ENCODE measurements at regions not wholly inside any gene's neighbourhood (a gene's known extent, or its start where the extent isn't known, plus 50 kb on each side); places are given as distances from the start of the nearest gene placed in this dataset.
A peak's percentile ranks its signal among the peaks of the same experiment; 100 is the strongest.

DNA sequence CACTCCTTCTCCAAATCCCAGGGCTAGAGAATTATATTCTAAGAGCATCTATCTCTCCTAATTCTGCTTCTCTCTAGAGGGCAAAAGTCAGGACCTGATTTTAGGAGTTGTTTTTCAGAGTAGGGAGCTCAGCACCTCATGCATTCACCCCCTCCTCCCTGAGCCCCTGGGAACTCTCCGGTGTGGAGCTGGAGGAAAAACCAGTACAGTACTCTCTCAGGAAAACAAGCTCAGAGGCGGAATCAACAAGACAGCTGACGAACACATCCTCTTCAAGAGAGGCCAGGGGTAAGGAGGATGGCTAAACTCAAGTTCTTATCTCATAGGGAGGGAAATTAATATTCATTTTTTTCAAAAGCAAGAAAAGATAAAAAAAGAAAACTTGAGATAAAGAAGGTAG lies 120.1 kb upstream of the CDYL start:
- peak; percentile 21 for DNase-seq (ENCODE audit: low spot score)
- Histone ChIP-seq H3K4me1 (no peaks in the 10 kb centered on the region), H3K4me3 (no peak overlapping the region), H3K27me3 (no peaks in the 10 kb centered on the region), H3K27ac (no peak overlapping the region), H3K36me3 (no peaks in the 10 kb centered on the region), H3K9me3 (peaks cover 0 to 9% of the 10 kb centered on the region in 2 donors)
- no peak for TF ChIP-seq CTCF (IDR thresholded peaks at IDR 0.05)

DNA sequence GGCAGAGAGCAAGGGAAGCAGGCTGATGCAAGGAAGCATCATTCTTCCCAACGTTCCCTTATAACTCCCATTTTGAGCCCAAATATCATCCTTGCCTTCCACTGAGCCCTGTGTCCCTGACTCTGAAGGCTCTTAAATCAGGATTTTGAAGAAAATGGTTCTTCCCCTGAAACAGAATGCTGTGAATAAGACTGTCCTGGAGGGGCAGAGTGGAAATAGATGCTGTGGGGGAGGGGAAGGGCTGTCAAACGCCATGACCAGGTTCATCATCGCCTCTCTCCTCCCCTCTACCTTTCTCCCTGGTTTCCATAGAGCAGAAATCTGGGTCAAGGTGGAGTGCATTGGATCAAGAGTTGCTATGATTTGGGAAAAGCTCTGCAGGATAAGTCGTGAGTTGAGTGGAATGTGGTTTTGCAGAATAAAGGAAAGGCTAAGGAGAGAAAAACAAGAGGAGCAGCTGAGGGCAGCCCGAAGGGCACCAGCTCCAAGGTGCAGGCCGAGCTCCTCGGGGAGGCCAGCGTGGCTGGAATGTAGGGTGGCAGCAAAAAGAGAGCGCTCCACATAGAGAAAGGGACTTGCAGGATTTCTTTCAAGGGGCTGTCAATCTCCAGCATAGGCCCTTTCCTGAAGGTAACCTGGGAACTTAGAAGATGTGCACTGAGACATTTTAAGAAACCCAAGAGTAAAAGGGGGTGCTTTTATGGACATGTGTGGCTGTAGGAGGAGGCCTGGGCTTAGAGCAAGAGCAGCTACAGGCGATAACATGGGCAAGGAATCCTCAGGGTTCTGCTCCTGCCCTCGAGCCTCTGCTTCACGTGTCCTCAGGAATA lies 120.8 kb upstream of the CDYL start:
- no peak overlapping the region for H3K4me3 ChIP-seq
- no peaks in the 10 kb centered on the region for H3K27me3 ChIP-seq
- TF ChIP-seq CTCF (IDR thresholded peaks at IDR 0.05), result no peak
- no peak overlapping the region for H3K27ac ChIP-seq
- DNase-seq (ENCODE audit: low spot score), result peak; percentile 16
- no peaks in the 10 kb centered on the region for H3K4me1 ChIP-seq
- H3K9me3 ChIP-seq, result peaks cover 0 to 9% of the 10 kb centered on the region in 2 donors
- H3K36me3 ChIP-seq, result no peaks in the 10 kb centered on the region

- no peak overlapping the region for H3K27ac ChIP-seq
- no peak for TF ChIP-seq CTCF (IDR thresholded peaks at IDR 0.05)
- peaks cover 0 to 9% of the 10 kb centered on the region in 2 donors for H3K9me3 ChIP-seq
- H3K4me1 ChIP-seq, result no peaks in the 10 kb centered on the region
- no peaks in the 10 kb centered on the region for H3K36me3 ChIP-seq
- H3K27me3 ChIP-seq, result no peaks in the 10 kb centered on the region
- no peak overlapping the region for H3K4me3 ChIP-seq
- no peak for DNase-seq (ENCODE audit: low spot score)
These were observed 123.1 kb upstream of the CDYL start for GRCh38 chr6:4653141-4653540.

DNA sequence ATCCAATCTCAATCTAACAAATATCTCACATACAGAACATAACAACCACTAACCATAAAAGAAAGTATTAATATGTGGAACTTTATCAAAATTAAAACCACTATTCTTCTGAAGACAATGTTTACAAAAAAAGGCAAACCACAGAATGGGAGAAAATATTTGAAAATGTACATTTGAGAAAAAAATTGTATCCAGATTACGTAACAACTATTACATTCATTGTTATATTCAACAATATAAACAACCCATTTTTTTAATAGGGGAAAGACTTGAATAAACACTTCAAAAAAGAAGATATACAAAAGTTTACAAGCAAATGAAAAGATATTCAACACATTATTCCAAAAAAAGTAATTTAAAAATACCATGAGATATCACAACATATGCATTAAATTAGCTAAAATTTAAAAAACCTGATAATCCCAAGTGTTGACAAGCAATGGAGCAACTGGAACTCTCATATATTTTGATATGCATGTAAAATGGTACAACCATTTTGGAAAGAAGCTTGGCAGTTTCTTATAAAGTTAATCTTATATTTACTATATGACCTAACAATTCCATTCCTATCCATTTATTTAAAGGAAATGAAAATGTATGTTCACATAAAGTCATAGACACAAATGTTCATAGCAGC lies 124.3 kb upstream of the CDYL start:
- DNase-seq (ENCODE audit: low spot score), result no peak
- TF ChIP-seq CTCF (IDR thresholded peaks at IDR 0.05), result no peak
- Histone ChIP-seq H3K36me3 (no peaks in the 10 kb centered on the region), H3K27me3 (no peaks in the 10 kb centered on the region), H3K27ac (no peak overlapping the region), H3K4me1 (peaks cover 0 to 5% of the 10 kb centered on the region in 2 donors), H3K9me3 (peaks cover 0 to 9% of the 10 kb centered on the region in 2 donors), H3K4me3 (no peak overlapping the region)

- Histone ChIP-seq H3K4me3 (no peak overlapping the region), H3K27ac (no peak overlapping the region), H3K36me3 (no peaks in the 10 kb centered on the region), H3K27me3 (no peaks in the 10 kb centered on the region), H3K9me3 (peaks cover 0 to 9% of the 10 kb centered on the region in 2 donors), H3K4me1 (peaks cover 0 to 5% of the 10 kb centered on the region in 2 donors)
- no peak for DNase-seq (ENCODE audit: low spot score)
- TF ChIP-seq CTCF (IDR thresholded peaks at IDR 0.05), result no peak
These were observed 126.5 kb upstream of the CDYL start for GRCh38 chr6:4649728-4650127.

All from right atrium auricular region (tissue), 2 donors.